HepG2 (cell line): ENCODE measurements at regions not wholly inside any gene's neighbourhood (a gene's known extent, or its start where the extent isn't known, plus 50 kb on each side); places are given as distances from the start of the nearest gene placed in this dataset.

Experiments used
- HNF4G ChIP-seq, 2 experiments: sonication (generic) in 1 of 2; formaldehyde crosslinking in 1 of 2; IDR thresholded peaks; 2 replicates each; pipeline versions ENCODE4 v1.4.0 to v1.6.1; 2011 to 2020; ENCODE audit warnings: borderline replicate concordance in 2 of 2, low read depth in 2 of 2, mild to moderate bottlenecking in 2 of 2, low read length in 1 of 2, missing genetic modification reagents in 1 of 2, moderate library complexity in 1 of 2
- KLF11 ChIP-seq: IDR thresholded peaks from 2 replicates; pipeline ENCODE4 v1.6.1; 2016; ENCODE audit warnings: missing compliant biosample characterization
- KLF16 ChIP-seq, 2 experiments: sonication (generic) in 1 of 2; formaldehyde crosslinking in 1 of 2; IDR thresholded peaks; 2 replicates each; pipeline versions ENCODE4 v1.6.1 to v1.8.0; 2016 to 2023; ENCODE audit warnings: missing genetic modification reagents in 2 of 2, missing compliant biosample characterization in 1 of 2
- RAD21 ChIP-seq: fragments of 450-650 bp; formaldehyde crosslinking; IDR thresholded peaks from 2 replicates; pipeline ENCODE4 v1.5.0; 2020; ENCODE audit warnings: mild to moderate bottlenecking
- REXO4 ChIP-seq: sonication (generic); formaldehyde crosslinking; IDR thresholded peaks from 2 replicates; pipeline ENCODE4 v1.8.0; 2022; ENCODE audit warnings: missing genetic modification reagents, mild to moderate bottlenecking, borderline replicate concordance
- SOX5 ChIP-seq: IDR thresholded peaks from 2 replicates; pipeline ENCODE4 v1.6.1; 2016; ENCODE audit warnings: borderline replicate concordance
- SRF ChIP-seq: IDR thresholded peaks from 2 replicates; pipeline ENCODE4 v1.6.1; 2011; ENCODE audit warnings: mild to moderate bottlenecking, low read depth, low read length, moderate library complexity
- ZNF256 ChIP-seq: sonication (generic); formaldehyde crosslinking; conservative IDR thresholded peaks from 2 replicates; pipeline ENCODE4 v1.4.0; 2020; ENCODE audit warnings: missing genetic modification reagents
- ZNF333 ChIP-seq: sonication (generic); formaldehyde crosslinking; IDR thresholded peaks from 2 replicates; pipeline ENCODE4 v1.4.0; 2020; ENCODE audit warnings: mild to moderate bottlenecking, missing genetic modification reagents, borderline replicate concordance
- ZNF451 ChIP-seq: sonication (generic); formaldehyde crosslinking; IDR thresholded peaks from 2 replicates; pipeline ENCODE4 v1.5.0; 2020; ENCODE audit warnings: mild to moderate bottlenecking, missing genetic modification reagents
- ZNF891 ChIP-seq: sonication (generic); formaldehyde crosslinking; IDR thresholded peaks from 2 replicates; pipeline ENCODE4 v1.5.0; 2020; ENCODE audit warnings: mild to moderate bottlenecking, missing genetic modification reagents
- TF ChIP-seq, protein P1 (sequence below): sonication (generic); formaldehyde crosslinking; IDR thresholded peaks from 2 replicates; pipeline ENCODE4 v1.5.0; 2020; ENCODE audit warnings: mild to moderate bottlenecking, missing genetic modification reagents, borderline replicate concordance
- TF ChIP-seq, protein P2 (sequence below): fragments of 450-650 bp; IDR thresholded peaks from 2 replicates; pipeline ENCODE4 v1.6.1; 2016
- TF ChIP-seq, protein P3 (sequence below), 2 experiments: sonication (generic) in 1 of 2; formaldehyde crosslinking in 1 of 2; IDR thresholded peaks; 2 replicates each; pipeline versions ENCODE4 v1.4.0 to v1.6.1; 2018 to 2020; ENCODE audit warnings: missing genetic modification reagents in 2 of 2, borderline replicate concordance in 1 of 2, low read depth in 1 of 2, mild to moderate bottlenecking in 1 of 2, missing biosample characterization in 1 of 2

DNA sequence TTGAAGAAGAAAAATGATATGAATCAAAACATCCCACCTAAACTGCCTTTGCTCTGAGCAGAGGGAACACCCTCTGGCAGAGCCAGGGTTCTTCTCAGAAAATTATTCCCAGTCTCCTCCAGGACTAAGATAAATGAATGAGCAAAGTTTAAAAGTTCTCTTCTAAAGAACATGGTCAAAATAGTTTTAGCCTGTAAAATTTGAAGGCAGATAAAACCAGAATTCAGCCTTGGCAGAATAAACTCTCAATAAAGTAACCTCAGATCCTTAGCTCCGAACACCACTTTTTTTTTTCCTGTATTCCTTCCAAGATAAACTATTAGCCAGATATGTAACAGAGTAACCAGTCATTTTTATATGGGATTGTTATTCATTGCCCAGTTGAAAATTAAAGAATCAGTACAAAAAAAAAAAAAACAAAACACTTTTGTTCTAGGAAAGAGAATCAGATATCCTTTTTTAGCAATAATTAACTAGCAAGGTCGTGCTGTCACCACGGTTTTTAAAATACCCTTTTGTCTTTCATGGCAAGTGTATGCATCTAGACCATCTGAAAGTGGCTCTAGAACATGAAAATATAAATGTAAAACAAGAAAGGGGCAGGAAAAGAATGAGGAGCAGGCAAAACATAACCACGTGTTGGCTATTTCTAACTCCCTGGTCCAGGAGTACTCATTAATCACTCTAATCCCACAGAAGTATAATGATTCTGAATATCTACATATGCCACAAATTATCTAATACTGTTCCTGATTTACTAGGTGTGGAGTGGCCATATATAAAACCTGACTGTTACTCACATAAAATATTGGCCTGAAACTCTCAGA is 60.8 kb downstream of the CAPZA3 start (continued):
- TF ChIP-seq, protein P1, sequence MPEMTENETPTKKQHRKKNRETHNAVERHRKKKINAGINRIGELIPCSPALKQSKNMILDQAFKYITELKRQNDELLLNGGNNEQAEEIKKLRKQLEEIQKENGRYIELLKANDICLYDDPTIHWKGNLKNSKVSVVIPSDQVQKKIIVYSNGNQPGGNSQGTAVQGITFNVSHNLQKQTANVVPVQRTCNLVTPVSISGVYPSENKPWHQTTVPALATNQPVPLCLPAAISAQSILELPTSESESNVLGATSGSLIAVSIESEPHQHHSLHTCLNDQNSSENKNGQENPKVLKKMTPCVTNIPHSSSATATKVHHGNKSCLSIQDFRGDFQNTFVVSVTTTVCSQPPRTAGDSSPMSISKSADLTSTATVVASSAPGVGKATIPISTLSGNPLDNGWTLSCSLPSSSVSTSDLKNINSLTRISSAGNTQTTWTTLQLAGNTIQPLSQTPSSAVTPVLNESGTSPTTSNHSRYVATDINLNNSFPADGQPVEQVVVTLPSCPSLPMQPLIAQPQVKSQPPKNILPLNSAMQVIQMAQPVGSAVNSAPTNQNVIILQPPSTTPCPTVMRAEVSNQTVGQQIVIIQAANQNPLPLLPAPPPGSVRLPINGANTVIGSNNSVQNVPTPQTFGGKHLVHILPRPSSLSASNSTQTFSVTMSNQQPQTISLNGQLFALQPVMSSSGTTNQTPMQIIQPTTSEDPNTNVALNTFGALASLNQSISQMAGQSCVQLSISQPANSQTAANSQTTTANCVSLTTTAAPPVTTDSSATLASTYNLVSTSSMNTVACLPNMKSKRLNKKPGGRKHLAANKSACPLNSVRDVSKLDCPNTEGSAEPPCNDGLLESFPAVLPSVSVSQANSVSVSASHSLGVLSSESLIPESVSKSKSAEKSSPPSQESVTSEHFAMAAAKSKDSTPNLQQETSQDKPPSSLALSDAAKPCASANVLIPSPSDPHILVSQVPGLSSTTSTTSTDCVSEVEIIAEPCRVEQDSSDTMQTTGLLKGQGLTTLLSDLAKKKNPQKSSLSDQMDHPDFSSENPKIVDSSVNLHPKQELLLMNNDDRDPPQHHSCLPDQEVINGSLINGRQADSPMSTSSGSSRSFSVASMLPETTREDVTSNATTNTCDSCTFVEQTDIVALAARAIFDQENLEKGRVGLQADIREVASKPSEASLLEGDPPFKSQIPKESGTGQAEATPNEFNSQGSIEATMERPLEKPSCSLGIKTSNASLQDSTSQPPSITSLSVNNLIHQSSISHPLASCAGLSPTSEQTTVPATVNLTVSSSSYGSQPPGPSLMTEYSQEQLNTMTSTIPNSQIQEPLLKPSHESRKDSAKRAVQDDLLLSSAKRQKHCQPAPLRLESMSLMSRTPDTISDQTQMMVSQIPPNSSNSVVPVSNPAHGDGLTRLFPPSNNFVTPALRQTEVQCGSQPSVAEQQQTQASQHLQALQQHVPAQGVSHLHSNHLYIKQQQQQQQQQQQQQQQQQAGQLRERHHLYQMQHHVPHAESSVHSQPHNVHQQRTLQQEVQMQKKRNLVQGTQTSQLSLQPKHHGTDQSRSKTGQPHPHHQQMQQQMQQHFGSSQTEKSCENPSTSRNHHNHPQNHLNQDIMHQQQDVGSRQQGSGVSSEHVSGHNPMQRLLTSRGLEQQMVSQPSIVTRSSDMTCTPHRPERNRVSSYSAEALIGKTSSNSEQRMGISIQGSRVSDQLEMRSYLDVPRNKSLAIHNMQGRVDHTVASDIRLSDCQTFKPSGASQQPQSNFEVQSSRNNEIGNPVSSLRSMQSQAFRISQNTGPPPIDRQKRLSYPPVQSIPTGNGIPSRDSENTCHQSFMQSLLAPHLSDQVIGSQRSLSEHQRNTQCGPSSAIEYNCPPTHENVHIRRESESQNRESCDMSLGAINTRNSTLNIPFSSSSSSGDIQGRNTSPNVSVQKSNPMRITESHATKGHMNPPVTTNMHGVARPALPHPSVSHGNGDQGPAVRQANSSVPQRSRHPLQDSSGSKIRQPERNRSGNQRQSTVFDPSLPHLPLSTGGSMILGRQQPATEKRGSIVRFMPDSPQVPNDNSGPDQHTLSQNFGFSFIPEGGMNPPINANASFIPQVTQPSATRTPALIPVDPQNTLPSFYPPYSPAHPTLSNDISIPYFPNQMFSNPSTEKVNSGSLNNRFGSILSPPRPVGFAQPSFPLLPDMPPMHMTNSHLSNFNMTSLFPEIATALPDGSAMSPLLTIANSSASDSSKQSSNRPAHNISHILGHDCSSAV = no peak
- 0 out of 2 replicates have a peak, but pooled peaks have one; percentile 31 for TF ChIP-seq SRF
- no peak for TF ChIP-seq ZNF451 (CRISPR knock-in tag)
- peak; percentile 68; the same call in 1 of the 2 replicates for TF ChIP-seq SOX5 (CRISPR knock-in tag)
- TF ChIP-seq, protein P2, sequence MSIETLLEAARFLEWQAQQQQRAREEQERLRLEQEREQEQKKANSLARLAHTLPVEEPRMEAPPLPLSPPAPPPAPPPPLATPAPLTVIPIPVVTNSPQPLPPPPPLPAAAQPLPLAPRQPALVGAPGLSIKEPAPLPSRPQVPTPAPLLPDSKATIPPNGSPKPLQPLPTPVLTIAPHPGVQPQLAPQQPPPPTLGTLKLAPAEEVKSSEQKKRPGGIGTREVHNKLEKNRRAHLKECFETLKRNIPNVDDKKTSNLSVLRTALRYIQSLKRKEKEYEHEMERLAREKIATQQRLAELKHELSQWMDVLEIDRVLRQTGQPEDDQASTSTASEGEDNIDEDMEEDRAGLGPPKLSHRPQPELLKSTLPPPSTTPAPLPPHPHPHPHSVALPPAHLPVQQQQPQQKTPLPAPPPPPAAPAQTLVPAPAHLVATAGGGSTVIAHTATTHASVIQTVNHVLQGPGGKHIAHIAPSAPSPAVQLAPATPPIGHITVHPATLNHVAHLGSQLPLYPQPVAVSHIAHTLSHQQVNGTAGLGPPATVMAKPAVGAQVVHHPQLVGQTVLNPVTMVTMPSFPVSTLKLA = no peak
- no peak for TF ChIP-seq ZNF256 (CRISPR knock-in tag)
- no peak for TF ChIP-seq KLF16 (CRISPR knock-in tag; IDR thresholded peaks at IDR 0.05)
- no peak for TF ChIP-seq ZNF333 (CRISPR knock-in tag)
- no peak for TF ChIP-seq REXO4 (CRISPR knock-in tag)
- TF ChIP-seq ZNF891 = no peak
- TF ChIP-seq HNF4G (IDR thresholded peaks at IDR 0.05; ENCODE audit: borderline replicate concordance, low read depth, low read length) = no peak
- TF ChIP-seq HNF4G (CRISPR knock-in tag; IDR thresholded peaks at IDR 0.05; ENCODE audit: borderline replicate concordance, low read depth) = no peak
- TF ChIP-seq RAD21 (CRISPR knock-in tag) = no peak
- no peak for TF ChIP-seq KLF11 (CRISPR knock-in tag)
- TF ChIP-seq, protein P3, sequence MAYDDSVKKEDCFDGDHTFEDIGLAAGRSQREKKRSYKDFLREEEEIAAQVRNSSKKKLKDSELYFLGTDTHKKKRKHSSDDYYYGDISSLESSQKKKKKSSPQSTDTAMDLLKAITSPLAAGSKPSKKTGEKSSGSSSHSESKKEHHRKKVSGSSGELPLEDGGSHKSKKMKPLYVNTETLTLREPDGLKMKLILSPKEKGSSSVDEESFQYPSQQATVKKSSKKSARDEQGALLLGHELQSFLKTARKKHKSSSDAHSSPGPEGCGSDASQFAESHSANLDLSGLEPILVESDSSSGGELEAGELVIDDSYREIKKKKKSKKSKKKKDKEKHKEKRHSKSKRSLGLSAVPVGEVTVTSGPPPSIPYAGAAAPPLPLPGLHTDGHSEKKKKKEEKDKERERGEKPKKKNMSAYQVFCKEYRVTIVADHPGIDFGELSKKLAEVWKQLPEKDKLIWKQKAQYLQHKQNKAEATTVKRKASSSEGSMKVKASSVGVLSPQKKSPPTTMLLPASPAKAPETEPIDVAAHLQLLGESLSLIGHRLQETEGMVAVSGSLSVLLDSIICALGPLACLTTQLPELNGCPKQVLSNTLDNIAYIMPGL (CRISPR knock-in tag; IDR thresholded peaks at IDR 0.05; ENCODE audit: borderline replicate concordance in 1 of 2, low read depth in 1 of 2) = no peak
